ENCODE measurements at regions not wholly inside any gene's neighbourhood (a gene's known extent, or its start where the extent isn't known, plus 50 kb on each side); places are given as distances from the start of the nearest gene placed in this dataset.

DNA sequence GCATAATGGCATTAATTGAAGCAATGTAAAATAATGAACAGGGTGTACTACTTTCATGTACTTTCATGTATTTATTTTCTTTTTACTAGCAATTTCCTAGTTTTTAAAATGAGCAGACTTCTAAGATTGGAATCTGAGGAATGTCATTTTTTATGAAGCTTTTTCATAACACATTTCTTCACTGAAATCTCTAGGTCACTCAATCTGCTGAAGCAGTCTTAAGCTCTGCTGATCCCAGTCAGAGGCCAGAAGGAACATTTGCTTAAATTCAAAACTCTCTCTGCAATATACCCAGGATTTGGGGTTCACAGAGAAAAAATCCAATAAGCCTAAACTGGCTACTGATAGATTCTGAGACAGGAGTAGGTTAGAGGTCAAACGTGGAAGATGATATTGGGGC lies 73.6 kb upstream of the CNTN1 start:
- no peak for DNase-seq

DNA sequence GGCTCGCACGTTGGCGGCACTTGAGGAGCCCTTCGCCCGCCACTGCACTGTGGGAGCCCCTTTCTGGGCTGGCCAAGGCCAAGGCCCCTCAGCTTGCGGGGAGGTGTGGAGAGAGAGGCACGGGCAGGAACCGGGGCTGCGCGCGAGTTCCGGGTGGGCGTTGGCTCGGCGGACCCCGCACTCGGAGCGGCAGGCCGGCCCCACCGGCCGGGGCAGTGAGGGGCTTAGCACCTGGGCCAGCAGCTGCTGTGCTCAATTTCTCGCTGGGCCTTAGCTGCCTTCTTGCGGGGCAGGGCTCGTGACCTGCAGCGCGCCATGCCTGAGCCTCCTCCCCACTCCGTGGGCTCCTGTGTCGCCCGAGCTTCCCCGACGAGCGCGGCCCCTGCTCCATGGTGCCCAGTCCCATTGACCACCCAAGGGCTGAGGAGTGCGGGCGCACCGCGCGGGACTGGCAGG lies 71.6 kb upstream of the CNTN1 start:
- DNase-seq = no peak

DNA sequence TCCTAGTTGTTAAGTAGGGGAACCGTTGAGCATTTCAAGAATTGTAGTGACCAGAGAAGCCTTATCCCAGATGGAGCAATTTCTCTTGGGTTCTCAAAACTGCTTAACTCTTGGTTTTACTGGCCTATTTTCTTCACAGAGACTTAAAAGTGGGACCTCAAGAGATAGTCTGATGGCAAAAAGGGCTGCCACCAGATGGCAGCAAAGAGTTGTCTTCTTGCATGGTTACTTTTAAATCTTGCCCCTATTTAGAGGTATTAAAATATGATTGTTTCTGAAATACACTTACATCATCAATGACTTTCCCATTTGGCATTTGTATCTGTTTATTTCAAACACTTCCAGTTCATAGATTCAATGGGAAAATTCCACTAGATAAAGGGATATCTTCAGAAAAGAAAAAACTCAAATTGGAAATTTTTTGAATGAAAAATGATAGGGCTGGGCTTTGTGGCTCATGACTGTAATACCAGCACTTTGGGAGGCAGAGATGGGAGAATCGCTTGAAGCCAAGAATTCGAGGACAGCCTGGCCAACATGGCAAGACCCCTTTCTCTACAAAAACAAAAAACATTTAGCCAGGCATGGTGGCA lies 69.9 kb upstream of the CNTN1 start:
- DNase-seq = peak in 6 of 14 donors; percentile 2 to 48 (median 15)

DNA sequence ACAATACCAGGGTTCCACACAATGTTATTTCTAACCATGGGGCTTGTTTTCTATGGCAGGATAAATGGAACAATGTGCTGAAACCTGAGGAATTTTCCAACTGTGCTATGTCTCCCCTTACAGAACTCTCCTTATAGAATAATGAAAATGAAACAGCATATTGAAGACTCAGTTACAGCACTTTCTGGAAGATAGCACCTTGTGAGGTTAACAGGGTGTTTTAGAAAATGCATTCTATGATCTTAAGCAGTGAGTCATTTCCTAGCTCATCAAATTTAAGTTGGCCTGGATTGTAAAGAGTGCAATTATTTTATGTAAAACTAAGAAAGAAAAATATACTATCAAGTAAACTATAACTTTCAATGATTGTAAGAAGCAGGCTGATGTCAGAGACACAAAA lies 60.1 kb upstream of the CNTN1 start:
- no peak for DNase-seq

DNA sequence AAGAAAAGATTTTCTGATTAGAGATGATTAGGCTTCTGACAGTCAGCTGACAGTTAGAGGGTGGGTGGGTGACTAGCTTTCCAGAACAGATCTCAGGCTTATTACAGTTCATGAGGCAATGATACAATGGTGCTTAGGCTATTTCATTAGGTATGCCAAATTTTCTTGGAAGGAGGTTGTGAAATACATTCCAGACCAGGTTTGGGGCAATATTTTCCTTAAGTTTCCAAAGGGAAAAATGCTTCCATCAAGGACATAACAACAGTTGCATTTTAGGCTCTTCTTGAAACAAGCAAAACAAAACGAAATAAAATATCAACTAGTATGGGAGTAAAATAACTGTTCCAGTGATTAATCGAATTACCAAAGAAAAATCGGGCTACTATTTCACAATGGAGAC lies 59.3 kb upstream of the CNTN1 start:
- no peak for DNase-seq

DNA sequence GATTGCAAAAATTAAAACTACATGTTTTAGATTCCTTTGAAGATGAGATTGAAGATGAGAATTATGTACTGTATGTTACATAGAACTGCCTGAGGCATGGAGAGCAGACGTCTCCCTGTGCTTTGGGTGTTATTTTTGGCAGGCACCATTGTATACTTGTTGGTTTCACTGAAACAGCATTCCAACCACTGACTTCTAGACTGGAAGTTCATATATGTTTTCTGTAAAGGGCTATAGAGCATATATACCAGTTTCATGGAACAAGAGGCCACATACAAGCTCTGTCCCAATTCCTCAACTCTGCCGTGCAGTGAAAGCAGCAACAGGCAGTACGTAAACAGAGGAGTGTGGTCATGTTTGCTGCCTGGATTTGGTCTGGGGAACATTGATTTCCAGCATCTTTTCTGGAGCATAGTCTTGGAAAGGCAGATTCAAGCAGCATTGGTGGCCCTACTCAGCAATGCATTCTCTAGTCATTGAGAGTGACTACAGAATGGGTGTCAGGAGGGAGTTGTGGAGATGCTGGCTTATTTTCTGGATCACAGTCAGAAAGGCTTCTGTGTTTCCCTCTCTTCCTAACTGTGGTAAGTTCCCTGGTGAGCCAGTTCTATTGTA lies 57.6 kb upstream of the CNTN1 start:
- DNase-seq = peak in 1 of 14 donors; percentile 9

DNA sequence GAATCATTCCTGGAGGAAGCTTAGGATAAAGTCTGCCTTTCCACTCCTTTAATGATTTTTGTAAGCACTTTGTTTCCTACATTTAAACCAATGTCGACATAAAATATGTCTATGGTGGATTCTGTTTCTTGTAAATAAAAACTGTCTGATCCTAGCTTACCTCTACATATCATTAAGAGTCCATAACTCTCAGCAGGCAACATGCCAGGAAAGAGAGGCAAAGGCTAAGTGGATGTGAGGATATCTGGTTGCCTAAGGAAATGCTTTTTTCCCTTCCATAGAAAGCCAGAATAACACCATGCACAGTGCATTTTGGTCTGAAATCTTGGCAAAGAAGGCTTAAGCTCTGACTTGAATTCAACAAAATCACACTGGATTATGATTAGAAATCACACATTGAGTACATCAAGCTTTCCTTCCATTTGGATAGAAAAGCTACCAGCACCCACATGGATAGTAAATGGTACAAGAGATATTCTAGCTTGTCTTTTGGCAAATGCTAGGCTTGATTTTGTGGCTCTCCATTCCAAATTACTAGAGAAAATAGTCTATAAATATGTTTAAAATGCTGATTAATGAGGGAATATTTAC lies 57.0 kb upstream of the CNTN1 start:
- DNase-seq = no peak
